K562 (cell line): ENCODE measurements at regions not wholly inside any gene's neighbourhood (a gene's known extent, or its start where the extent isn't known, plus 50 kb on each side); places are given as distances from the start of the nearest gene placed in this dataset.

Experiments used
- ARID1B ChIP-seq: fragments of 450-650 bp; IDR thresholded peaks from 2 replicates; pipeline ENCODE4 v1.6.1; 2016; ENCODE audit warnings: antibody characterized with exemption, mild to moderate bottlenecking, inconsistent platforms
- POLR2AphosphoS2 ChIP-seq: IDR thresholded peaks from 2 replicates; pipeline ENCODE4 v1.6.1; 2012; ENCODE audit warnings: low read length, improper control_type of control experiment
- REST ChIP-seq, 2 experiments: fragments of 450-650 bp; formaldehyde crosslinking in 1 of 2; IDR thresholded peaks; 2 replicates each; pipeline versions ENCODE4 v1.4.0 to v1.6.1; 2014 to 2020; ENCODE audit warnings: mild to moderate bottlenecking in 2 of 2, borderline replicate concordance in 1 of 2, low read depth in 1 of 2

- TF ChIP-seq REST (IDR thresholded peaks at IDR 0.05; ENCODE audit: borderline replicate concordance) (no peak), REST (CRISPR knock-in tag; IDR thresholded peaks at IDR 0.05; ENCODE audit: low read depth) (no peak), ARID1B (no peak), POLR2AphosphoS2 (no peak)
- TF ChIP-seq, all 486 proteins: peak for 0
These were observed 144.8 kb upstream of the FERD3L start (continued) for GRCh38 chr7:19290066-19290465.
